GM20431 (cell line): ENCODE measurements at regions not wholly inside any gene's neighbourhood (a gene's known extent, or its start where the extent isn't known, plus 50 kb on each side); places are given as distances from the start of the nearest gene placed in this dataset.
"Not testable (repeated sequence)": the region's sequence is repeated elsewhere in the genome, so short reads cannot be mapped to it uniquely, and the experiment has no call there.

ENCODE experiments used
- in situ Hi-C: fragments of 300-500 bp; cut with MseI, MboI; formaldehyde crosslinking; loops from one replicate; pipeline ENCODE4 v1.15.0; 2020; ENCODE audit warnings: low sequenced_read_pairs; ENCODE audit not compliant: unreplicated experiment

GRCh38 chr16:52677501-52677900 is 130.6 kb upstream of the TOX3 start:
- in situ Hi-C loops, result no loop called here

- in situ Hi-C loops, result no loop called here
Observed at GRCh38 chr16:52676959-52677358, 130.0 kb upstream of the TOX3 start.

- in situ Hi-C loops, result no loop called here
Observed at GRCh38 chr16:52671590-52671989, 124.6 kb upstream of the TOX3 start.

- in situ Hi-C loops, result no loop called here
Observed at GRCh38 chr16:52657924-52658323, 111.0 kb upstream of the TOX3 start.

GRCh38 chr16:52655916-52656315 is 109.0 kb upstream of the TOX3 start:
- in situ Hi-C loops, result not testable (repeated sequence)

GRCh38 chr16:52655156-52655555 is 108.2 kb upstream of the TOX3 start:
- in situ Hi-C loops, result not testable (repeated sequence)

GRCh38 chr16:52652033-52652432 is 105.1 kb upstream of the TOX3 start:
- in situ Hi-C loops, result no loop called here

GRCh38 chr16:52650789-52651188 is 103.8 kb upstream of the TOX3 start:
- in situ Hi-C loops, result no loop called here

- in situ Hi-C loops, result no loop called here
Observed at GRCh38 chr16:52650318-52650717, 103.4 kb upstream of the TOX3 start.

GRCh38 chr16:52649870-52650269 is 102.9 kb upstream of the TOX3 start:
- in situ Hi-C loops, result no loop called here

GRCh38 chr16:52647588-52647987 is 100.6 kb upstream of the TOX3 start:
- in situ Hi-C loops, result no loop called here

GRCh38 chr16:52643006-52643405 is 96.1 kb upstream of the TOX3 start:
- in situ Hi-C loops, result no loop called here

- in situ Hi-C loops, result no loop called here
Observed at GRCh38 chr16:52634528-52634927, 87.6 kb upstream of the TOX3 start.

GRCh38 chr16:52634104-52634503 is 87.2 kb upstream of the TOX3 start:
- in situ Hi-C loops, result no loop called here

GRCh38 chr16:52633230-52633629 is 86.3 kb upstream of the TOX3 start:
- in situ Hi-C loops, result no loop called here

GRCh38 chr16:52631711-52632110 is 84.8 kb upstream of the TOX3 start:
- in situ Hi-C loops, result no loop called here

- in situ Hi-C loops, result no loop called here
Observed at GRCh38 chr16:52630711-52631110, 83.8 kb upstream of the TOX3 start.

- in situ Hi-C loops, result no loop called here
Observed at GRCh38 chr16:52629296-52629695, 82.4 kb upstream of the TOX3 start.

GRCh38 chr16:52624891-52625290 is 77.9 kb upstream of the TOX3 start:
- in situ Hi-C loops, result no loop called here

GRCh38 chr16:52621651-52622050 is 74.7 kb upstream of the TOX3 start:
- in situ Hi-C loops, result no loop called here

- in situ Hi-C loops, result no loop called here
Observed at GRCh38 chr16:52618753-52619497, 72.0 kb upstream of the TOX3 start.

- in situ Hi-C loops, result no loop called here
Observed at GRCh38 chr16:52617591-52617990, 70.6 kb upstream of the TOX3 start.
